D721Med (cell line): ENCODE measurements at regions not wholly inside any gene's neighbourhood (a gene's known extent, or its start where the extent isn't known, plus 50 kb on each side); places are given as distances from the start of the nearest gene placed in this dataset.

ENCODE experiments used
- DNase-seq: peaks from one replicate; pipeline ENCODE4 v3.0.0; 2011; ENCODE audit warnings: low spot score; ENCODE audit not compliant: insufficient read length
- FAIRE-seq: peaks from 2 replicates; lab custom pipeline; 2011; peaks lifted over from hg19 to GRCh38; lab: Jason Lieb, UNC
- TF ChIP-seq, protein P1 (sequence below): IDR thresholded peaks from 2 replicates; pipeline ENCODE4 v1.5.1; 2012; ENCODE audit warnings: mild to moderate bottlenecking, control low read depth; ENCODE audit not compliant: insufficient read depth; ENCODE audit errors: missing control alignments

DNA sequence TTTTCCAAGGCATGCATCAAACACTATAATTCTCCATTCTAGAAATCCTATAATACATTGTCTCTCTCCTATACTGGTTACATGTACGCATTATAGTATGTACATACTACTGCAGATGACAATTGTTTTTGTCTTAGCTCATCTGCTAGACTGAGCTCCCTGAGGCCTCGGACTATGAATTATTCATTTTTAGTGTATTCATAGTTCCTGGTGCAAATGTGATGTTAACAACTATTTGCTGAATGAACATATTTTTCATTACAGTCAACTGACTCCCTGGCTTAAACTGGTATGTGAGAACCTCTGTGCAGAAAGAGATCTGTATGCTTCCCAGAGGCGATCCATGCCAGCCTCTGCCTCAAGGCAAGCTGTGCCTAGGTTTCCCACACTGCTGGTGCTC lies 91.8 kb upstream of the PARP11 start:
- TF ChIP-seq, protein P1, sequence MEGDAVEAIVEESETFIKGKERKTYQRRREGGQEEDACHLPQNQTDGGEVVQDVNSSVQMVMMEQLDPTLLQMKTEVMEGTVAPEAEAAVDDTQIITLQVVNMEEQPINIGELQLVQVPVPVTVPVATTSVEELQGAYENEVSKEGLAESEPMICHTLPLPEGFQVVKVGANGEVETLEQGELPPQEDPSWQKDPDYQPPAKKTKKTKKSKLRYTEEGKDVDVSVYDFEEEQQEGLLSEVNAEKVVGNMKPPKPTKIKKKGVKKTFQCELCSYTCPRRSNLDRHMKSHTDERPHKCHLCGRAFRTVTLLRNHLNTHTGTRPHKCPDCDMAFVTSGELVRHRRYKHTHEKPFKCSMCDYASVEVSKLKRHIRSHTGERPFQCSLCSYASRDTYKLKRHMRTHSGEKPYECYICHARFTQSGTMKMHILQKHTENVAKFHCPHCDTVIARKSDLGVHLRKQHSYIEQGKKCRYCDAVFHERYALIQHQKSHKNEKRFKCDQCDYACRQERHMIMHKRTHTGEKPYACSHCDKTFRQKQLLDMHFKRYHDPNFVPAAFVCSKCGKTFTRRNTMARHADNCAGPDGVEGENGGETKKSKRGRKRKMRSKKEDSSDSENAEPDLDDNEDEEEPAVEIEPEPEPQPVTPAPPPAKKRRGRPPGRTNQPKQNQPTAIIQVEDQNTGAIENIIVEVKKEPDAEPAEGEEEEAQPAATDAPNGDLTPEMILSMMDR: no peak
- DNase-seq (no peak), FAIRE-seq (no peak)

DNA sequence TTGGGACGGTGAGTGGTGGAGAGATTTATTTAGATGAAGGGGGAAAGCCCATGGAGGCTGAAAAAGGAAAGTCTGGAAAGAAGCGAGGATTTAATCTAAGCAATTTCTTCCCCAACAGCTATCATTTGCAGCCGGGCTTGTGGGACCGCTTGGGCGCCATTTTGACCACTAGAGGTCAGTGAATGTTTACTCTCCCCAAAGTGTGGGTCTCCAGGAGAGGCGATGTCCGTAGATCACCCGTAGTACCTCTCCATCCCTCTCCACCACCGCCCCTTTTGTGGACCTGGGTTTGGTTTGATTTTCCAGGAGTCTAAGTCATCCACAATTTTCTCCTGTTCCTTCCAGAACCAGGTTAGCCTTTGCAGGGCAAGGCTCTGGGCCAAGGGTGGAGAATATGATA lies 91.2 kb upstream of the PARP11 start:
- TF ChIP-seq, protein P1: peak; percentile 33
- FAIRE-seq (no peak), DNase-seq (no peak)

DNA sequence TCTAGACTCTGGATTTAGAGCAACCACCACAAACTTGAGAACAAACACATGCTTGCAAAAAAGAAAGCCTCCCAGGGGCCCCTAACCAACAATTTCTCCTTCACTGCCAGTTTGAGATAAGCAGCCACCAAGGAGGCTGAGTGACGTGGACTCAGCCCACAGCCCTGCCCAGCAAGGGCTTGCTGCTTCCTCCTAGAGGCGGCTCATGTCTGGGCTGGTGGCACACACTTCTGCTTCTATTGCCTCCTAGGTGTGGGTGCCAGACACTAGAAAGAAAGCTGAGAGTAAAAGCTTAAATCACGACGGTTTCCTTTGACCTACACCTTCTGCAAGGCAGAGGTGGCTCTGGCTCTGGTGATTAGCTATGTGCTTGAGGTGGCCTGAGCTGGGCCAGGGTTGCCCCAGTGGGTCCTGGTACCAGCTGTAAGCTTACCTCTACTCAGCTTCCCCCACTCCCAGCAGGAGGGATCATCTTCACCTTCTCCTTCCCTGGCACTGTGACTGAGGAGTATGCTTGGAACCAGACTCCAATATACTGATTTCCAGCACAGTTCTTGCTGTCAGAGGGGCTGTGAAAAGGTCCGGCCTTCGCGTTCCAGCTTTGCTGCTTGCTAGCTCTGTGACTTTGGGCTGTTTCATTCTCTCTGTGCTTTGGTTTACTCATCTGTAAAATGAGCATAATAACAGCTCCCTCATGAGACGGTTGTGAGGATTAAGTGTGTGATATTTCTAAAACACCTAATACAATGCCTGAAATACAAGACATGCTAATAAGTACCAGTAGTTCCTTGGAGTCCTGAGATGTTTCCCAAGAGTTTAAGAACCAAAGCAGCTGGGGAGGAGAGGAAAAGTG lies 89.7 kb upstream of the PARP11 start:
- DNase-seq (no peak), FAIRE-seq (no peak)
- TF ChIP-seq, protein P1: no peak

DNA sequence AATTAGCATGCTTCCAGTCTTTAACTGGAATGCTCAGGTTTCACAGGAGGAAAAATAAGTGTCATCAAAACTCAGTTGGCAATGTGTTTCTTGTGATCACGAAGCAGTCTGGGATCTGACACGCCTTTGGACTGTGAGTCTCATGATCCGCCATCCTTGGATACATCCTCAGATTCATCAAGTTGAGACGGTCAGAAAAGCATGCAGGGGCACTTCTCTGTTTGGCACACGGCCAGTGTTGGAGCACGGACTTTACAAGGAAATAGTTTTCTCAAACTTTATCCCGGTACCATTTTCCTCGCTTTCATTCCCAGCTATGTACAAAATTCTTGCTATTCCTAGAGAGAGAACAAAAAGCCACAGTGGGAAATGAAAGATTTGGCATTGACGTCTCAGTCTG lies 88.4 kb upstream of the PARP11 start:
- no peak for FAIRE-seq
- TF ChIP-seq, protein P1: no peak
- no peak for DNase-seq

DNA sequence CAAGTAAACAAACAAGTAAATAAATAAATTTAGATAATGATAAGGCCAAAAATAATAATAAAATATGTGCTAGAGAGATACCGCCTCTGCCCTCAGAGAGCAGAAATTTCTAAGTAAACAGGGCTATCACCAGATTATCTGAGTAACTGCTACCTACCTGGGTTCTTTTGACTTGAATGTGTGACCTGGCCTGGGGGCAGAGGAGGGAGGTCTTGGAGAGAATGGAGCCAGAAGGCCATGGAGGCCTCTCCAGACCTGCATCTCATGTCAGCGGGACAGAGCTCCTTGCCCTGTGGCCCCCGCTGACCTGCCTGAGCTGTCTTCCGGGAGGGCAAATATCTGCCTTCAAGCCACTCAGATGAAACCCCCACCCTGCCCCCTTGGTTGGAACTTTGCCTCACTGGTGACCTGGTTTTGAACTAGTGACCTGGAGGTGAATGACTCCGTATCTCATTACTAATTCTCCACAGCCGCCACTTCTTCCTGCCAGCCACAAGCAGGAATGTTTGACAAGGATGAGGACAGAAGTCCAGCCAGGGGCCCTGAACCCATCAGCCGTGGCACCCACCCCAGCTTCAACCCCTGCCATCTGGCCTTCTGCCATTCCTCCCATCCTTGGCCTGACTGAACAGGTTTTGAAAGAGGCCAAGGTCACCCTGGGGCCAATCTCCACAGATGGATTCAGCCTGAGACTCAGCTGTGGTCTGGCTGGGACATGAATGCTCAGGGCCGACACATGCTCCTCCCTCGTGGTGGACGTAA lies 86.8 kb upstream of the PARP11 start:
- TF ChIP-seq, protein P1: no peak
- DNase-seq: no peak
- FAIRE-seq: no peak

DNA sequence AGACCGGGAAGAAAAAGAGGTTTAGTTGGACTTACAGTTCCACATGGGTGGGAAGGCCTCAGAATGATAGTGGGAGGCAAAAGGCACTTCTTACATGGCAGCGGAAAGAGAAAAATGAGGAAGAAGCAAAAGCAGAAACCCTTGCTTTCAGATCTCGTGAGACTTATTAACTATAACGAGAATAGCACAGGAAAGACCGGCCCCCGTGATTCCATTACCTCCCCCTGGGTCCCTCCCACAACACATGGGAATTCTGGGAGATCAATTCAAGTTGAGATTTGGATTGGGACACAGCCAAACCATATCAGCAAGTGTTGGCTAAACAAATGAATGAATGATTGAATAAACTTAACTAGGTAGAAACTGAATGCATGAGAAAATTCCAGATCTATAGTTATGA lies 85.3 kb upstream of the PARP11 start:
- DNase-seq: no peak
- no peak for FAIRE-seq
- TF ChIP-seq, protein P1: no peak
